RWPE1 (cell line): ENCODE measurements at regions not wholly inside any gene's neighbourhood (a gene's known extent, or its start where the extent isn't known, plus 50 kb on each side); places are given as distances from the start of the nearest gene placed in this dataset.

ENCODE experiments used
- CTCF ChIA-PET: fragments of 350-600 bp; sonication (Branson Sonifier 250); formaldehyde crosslinking; extraction: SDS; loops from one replicate; lab custom pipeline; 2021; lab: Yijun Ruan, JAX
- POLR2A ChIA-PET: fragments of 400-600 bp; formaldehyde crosslinking; extraction: SDS; loops from one replicate; lab custom pipeline; 2020; ENCODE audit warnings: antibody characterized with exemption; ENCODE audit not compliant: low non-redundant PET; lab: Yijun Ruan, JAX
- DNase-seq: peaks from one replicate; pipeline ENCODE4 v3.0.0; 2012; ENCODE audit warnings: low spot score
- H3K27ac ChIP-seq: fragments of 450-650 bp; 2 replicates; pipeline ENCODE4 v1.5.1; 2017
- TF ChIP-seq, protein P1 (sequence below): fragments of 450-650 bp; conservative IDR thresholded peaks from 2 replicates; pipeline ENCODE4 v1.5.1; 2017; ENCODE audit warnings: low read depth, mild to moderate bottlenecking

DNA sequence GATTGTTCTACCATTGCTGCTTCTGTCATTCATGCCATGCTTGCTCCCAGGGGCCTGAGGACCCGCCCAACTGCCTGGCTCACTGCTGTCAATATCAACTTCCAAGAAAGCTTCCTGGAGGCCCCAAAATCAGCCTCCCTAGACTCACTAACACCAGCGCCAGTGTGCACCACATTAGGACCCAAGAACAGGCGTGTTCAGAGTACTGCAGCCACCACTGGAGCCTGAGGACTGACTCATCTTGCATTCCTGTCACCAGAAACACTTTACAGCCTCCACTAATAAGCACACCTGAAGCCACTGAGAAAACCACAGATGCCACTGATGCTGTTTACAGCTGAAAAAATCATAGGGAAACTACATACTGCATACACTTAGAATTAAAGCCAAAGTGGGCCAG is 1284.3 kb downstream of the TYW1 start:
- no peak overlapping the region for H3K27ac ChIP-seq
- ChIA-PET CTCF (no interaction called here), POLR2A (no interaction called here)
- DNase-seq = no peak
- TF ChIP-seq, protein P1, sequence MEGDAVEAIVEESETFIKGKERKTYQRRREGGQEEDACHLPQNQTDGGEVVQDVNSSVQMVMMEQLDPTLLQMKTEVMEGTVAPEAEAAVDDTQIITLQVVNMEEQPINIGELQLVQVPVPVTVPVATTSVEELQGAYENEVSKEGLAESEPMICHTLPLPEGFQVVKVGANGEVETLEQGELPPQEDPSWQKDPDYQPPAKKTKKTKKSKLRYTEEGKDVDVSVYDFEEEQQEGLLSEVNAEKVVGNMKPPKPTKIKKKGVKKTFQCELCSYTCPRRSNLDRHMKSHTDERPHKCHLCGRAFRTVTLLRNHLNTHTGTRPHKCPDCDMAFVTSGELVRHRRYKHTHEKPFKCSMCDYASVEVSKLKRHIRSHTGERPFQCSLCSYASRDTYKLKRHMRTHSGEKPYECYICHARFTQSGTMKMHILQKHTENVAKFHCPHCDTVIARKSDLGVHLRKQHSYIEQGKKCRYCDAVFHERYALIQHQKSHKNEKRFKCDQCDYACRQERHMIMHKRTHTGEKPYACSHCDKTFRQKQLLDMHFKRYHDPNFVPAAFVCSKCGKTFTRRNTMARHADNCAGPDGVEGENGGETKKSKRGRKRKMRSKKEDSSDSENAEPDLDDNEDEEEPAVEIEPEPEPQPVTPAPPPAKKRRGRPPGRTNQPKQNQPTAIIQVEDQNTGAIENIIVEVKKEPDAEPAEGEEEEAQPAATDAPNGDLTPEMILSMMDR = no peak

DNA sequence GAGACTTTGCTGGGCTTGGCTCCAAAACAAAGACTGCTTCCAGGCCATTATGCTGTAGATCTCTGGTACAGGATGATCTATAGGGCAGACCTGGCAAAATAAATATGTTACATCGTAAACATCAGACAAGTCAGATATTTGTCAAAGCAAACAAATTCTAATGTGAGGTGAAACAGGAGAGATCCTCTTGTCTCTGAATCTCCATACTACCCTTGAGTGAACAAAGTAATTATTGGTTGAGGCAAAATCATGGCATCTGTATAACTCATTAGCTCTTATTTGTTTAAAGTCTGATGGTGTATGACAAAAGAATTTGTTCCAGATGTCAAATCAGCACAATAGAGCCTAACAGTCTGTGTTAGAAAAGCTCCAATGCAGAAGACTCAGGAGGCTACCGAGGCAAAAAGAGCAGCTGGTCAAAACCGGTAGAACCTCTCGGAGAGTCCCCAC is 1291.5 kb downstream of the TYW1 start:
- TF ChIP-seq, protein P1 = no peak
- CTCF ChIA-PET = no interaction called here

DNA sequence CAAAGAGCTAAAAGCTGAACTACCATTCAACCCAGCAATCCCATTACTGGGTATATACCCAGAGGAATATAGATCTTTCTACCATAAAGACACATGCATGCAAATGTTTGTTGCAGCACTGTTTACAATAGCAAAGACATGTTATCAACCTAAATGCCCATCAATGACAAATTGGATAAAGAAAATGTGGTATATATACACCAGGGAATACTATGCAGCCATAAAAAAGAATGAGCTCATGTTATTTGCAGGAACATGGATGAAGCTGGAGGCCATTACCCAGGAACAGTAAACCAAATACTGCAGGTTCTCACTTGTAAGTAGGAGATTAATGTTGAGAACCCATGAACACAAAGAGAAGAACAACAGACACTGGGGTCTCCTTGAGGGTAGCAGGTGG is 1295.1 kb downstream of the TYW1 start:
- no peak overlapping the region for H3K27ac ChIP-seq
- TF ChIP-seq, protein P1 = no peak
- CTCF ChIA-PET = interaction anchor here (0.6 to 0.7 kb wide), 2 partner anchors 706 to 942 kb away, joined by 3 to 8 read pairs; no protein-coding TSS in a partner anchor
- POLR2A ChIA-PET = no interaction called here
- no peak for DNase-seq

More for the DNA sequence above, 1291.5 kb downstream of the TYW1 start:
- DNase-seq = no peak
- no peak overlapping the region for H3K27ac ChIP-seq
- POLR2A ChIA-PET = no interaction called here

DNA sequence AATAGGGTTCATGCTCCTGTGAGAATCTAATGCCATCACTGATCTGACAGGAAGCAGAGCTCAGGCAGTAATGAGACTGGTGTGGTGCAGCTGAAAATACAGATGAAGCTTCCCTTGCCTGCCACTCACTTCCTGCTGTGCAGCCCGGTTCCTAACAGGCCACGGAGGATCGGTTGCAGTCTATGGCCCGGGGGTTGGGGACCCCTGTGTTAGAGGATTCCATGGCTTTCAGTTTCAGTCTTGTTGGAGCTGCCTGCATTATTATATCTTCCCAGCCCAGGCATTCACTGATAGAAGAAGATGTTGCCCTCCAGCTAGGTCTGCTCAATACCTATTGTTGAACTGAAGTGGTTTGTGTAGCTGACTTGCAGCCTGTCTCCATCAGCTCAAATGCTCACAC is 1298.8 kb downstream of the TYW1 start:
- TF ChIP-seq, protein P1 = no peak
- DNase-seq = no peak
- CTCF ChIA-PET = no interaction called here
- POLR2A ChIA-PET = no interaction called here
- H3K27ac ChIP-seq = no peak overlapping the region

DNA sequence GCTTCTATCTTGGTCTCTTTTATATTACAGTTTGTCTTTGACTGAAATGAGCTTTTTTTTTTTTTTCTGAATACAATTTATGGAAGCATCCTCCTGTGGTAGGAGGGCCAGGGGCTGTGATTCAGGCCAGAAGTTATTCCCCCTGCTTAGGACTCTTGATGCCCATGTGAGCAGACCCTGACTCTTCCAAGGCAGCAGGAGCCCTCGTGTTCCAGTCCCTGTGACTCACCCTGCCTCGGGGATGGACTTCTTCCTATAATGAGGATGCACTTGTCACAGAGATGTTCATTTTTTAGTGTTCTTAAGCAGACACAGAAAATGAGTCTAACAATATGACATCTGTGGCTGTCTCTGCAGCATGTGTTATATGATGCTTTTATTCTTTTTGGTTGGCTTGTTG is 1293.7 kb upstream of the AUTS2 start:
- no peak overlapping the region for H3K27ac ChIP-seq
- no peak for DNase-seq
- POLR2A ChIA-PET = no interaction called here
- TF ChIP-seq, protein P1 = no peak
- CTCF ChIA-PET = interaction anchor here (0.6 kb wide), 1 partner anchor 1494 kb away, joined by 4 read pairs; no protein-coding TSS in a partner anchor

DNA sequence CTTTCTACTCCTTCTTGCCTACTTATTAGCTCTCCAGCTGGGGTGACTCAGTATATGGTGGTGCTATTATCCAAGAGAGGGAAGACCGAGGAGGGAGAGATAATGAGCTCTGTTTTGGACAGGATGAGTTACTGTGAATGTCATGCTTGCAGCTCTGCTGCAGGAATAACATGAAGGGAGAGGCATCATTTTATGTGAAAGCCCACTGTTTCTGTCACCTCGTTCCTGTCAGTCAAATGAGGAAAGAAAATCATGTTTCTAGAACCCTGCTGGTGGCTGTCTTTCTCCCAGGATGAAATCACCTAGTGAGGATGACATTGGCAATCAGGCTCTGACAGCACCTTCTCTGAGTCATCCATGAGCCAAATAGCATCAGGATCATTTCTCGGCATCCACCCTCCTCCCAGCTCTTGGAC is 1291.6 kb upstream of the AUTS2 start:
- CTCF ChIA-PET = no interaction called here
- no peak overlapping the region for H3K27ac ChIP-seq
- POLR2A ChIA-PET = no interaction called here
- no peak for DNase-seq
- TF ChIP-seq, protein P1 = no peak
